IMR-90 (cell line): ENCODE measurements at regions not wholly inside any gene's neighbourhood (a gene's known extent, or its start where the extent isn't known, plus 50 kb on each side); places are given as distances from the start of the nearest gene placed in this dataset.

ENCODE experiments used
- ATAC-seq: fragments of 200-7000 bp; cut with Tn5 transposase; 2 replicates; pipeline ENCODE4 v1.9.1; 2020; ENCODE audit warnings: low read depth, mild to moderate bottlenecking, moderate library complexity
- BruUV-seq: library from RNA; stranded (reverse); fragments of 400-500 nt; replicated peaks from 2 replicates; lab custom pipeline; 2021; lab: Mats Ljungman, UMichigan
- CTCF ChIA-PET: fragments of 300-600 bp; formaldehyde crosslinking; extraction: SDS; loops from one replicate; lab custom pipeline; 2021; ENCODE audit warnings: antibody characterized with exemption; lab: Yijun Ruan, JAX
- POLR2A ChIA-PET: fragments of 300-600 bp; sonication (Branson Sonifier 250); formaldehyde crosslinking; loops from one replicate; lab custom pipeline; 2022; ENCODE audit warnings: antibody characterized with exemption; ENCODE audit not compliant: unreplicated experiment; lab: Charles Lee
- DNase-seq: peaks from one replicate; pipeline ENCODE4 v3.0.0; 2013
- H2AFZ ChIP-seq: replicated peaks from 2 replicates; pipeline ENCODE3; 2013; ENCODE audit warnings: low read length, mild to moderate bottlenecking; ENCODE audit not compliant: poor library complexity
- H2AK5ac ChIP-seq: 2 replicates; pipeline ENCODE4 v1.6.1; 2013; ENCODE audit warnings: low read depth, low read length, inconsistent platforms
- H2AK9ac ChIP-seq: replicated peaks from 2 replicates; pipeline ENCODE3; 2013; ENCODE audit warnings: mild to moderate bottlenecking, low read depth, low read length, moderate library complexity; ENCODE audit not compliant: poor library complexity
- H2BK120ac ChIP-seq: 2 replicates; pipeline ENCODE4 v1.6.1; 2013; ENCODE audit warnings: low read depth, low read length, inconsistent platforms
- H2BK15ac ChIP-seq: 3 replicates; pipeline ENCODE4 v1.6.1; 2013; ENCODE audit warnings: low read depth, low read length, inconsistent platforms
- H2BK20ac ChIP-seq: 2 replicates; pipeline ENCODE4 v1.6.1; 2013; ENCODE audit warnings: low read depth, mild to moderate bottlenecking, inconsistent platforms, low read length, moderate library complexity
- H2BK5ac ChIP-seq: 2 replicates; pipeline ENCODE4 v1.6.1; 2013; ENCODE audit warnings: mild to moderate bottlenecking, low read depth, low read length, inconsistent platforms; ENCODE audit not compliant: poor library complexity, severe bottlenecking
- H3K14ac ChIP-seq: replicated peaks from 2 replicates; pipeline ENCODE4 v1.6.1; 2013; ENCODE audit warnings: low read depth, low read length, inconsistent platforms
- H3K18ac ChIP-seq: 2 replicates; pipeline ENCODE4 v1.6.1; 2013; ENCODE audit warnings: low read depth, low read length, control low read depth
- H3K23ac ChIP-seq: 2 replicates; pipeline ENCODE4 v1.6.1; 2013; ENCODE audit warnings: low read depth, low read length, inconsistent platforms
- H3K27ac ChIP-seq: 2 replicates; pipeline ENCODE4 v1.5.1; 2013; ENCODE audit warnings: mild to moderate bottlenecking, control low read depth, low read length; ENCODE audit not compliant: insufficient read depth
- H3K27me3 ChIP-seq: 2 replicates; pipeline ENCODE4 v1.6.1; 2013; ENCODE audit warnings: low read length; ENCODE audit not compliant: control insufficient read depth, insufficient read depth
- H3K36me3 ChIP-seq: 2 replicates; pipeline ENCODE4 v1.6.1; 2013; ENCODE audit warnings: low read length, mixed read lengths; ENCODE audit not compliant: control insufficient read depth, insufficient read depth
- H3K4ac ChIP-seq: 2 replicates; pipeline ENCODE4 v1.6.1; 2013; ENCODE audit warnings: low read depth, low read length, inconsistent platforms
- H3K4me1 ChIP-seq: 2 replicates; pipeline ENCODE4 v1.6.1; 2013; ENCODE audit warnings: low read length, mixed read lengths; ENCODE audit not compliant: control insufficient read depth, insufficient read depth
- H3K4me2 ChIP-seq: 2 replicates; pipeline ENCODE4 v1.6.1; 2013; ENCODE audit warnings: low read depth, mild to moderate bottlenecking, control low read depth, low read length, moderate library complexity
- H3K4me3 ChIP-seq: 2 replicates; pipeline ENCODE4 v1.5.1; 2013; ENCODE audit warnings: low read depth, mild to moderate bottlenecking, control low read depth, low read length, moderate library complexity; ENCODE audit not compliant: insufficient read depth
- H3K56ac ChIP-seq: 2 replicates; pipeline ENCODE4 v1.6.1; 2013; ENCODE audit warnings: low read length, inconsistent platforms; ENCODE audit not compliant: insufficient read depth; ENCODE audit errors: extremely low read depth
- H3K79me1 ChIP-seq, 2 experiments: 2 replicates each; pipeline ENCODE4 v1.6.1; 2013; ENCODE audit warnings: low read length in 2 of 2, inconsistent platforms in 1 of 2, low read depth in 1 of 2
- H3K9ac ChIP-seq: 2 replicates; pipeline ENCODE4 v1.6.1; 2013; ENCODE audit warnings: low read depth, low read length, control low read depth
- H3K9me1 ChIP-seq: 2 replicates; pipeline ENCODE4 v1.6.1; 2013; ENCODE audit warnings: low read length, inconsistent platforms; ENCODE audit not compliant: insufficient read depth
- H3K9me3 ChIP-seq: 2 replicates; pipeline ENCODE4 v1.6.1; 2013; ENCODE audit warnings: low read length; ENCODE audit not compliant: control insufficient read depth, insufficient read depth
- H4K20me1 ChIP-seq: 2 replicates; pipeline ENCODE4 v1.6.1; 2013; ENCODE audit warnings: low read length, inconsistent platforms; ENCODE audit not compliant: insufficient read depth
- H4K5ac ChIP-seq: 2 replicates; pipeline ENCODE4 v1.6.1; 2013; ENCODE audit warnings: mild to moderate bottlenecking, low read depth, low read length, control low read depth
- H4K8ac ChIP-seq, 2 experiments: 2 replicates each; pipeline ENCODE4 v1.6.1; 2013; ENCODE audit warnings: low read depth in 2 of 2, low read length in 2 of 2, control low read depth in 1 of 2, inconsistent platforms in 1 of 2
- H4K91ac ChIP-seq: 2 replicates; pipeline ENCODE4 v1.6.1; 2013; ENCODE audit warnings: low read depth, low read length, inconsistent platforms; ENCODE audit not compliant: insufficient read depth
- BHLHE40 ChIP-seq: fragments of 150-350 bp; IDR thresholded peaks from 2 replicates; pipeline ENCODE4 v1.6.1; 2016; ENCODE audit warnings: mild to moderate bottlenecking, low read depth, low read length
- CEBPB ChIP-seq: IDR thresholded peaks from 2 replicates; pipeline ENCODE4 v1.6.1; 2012; ENCODE audit warnings: low read depth, low read length, improper control_type of control experiment
- CHD1 ChIP-seq: IDR thresholded peaks from 2 replicates; pipeline ENCODE4 v1.6.1; 2012; ENCODE audit warnings: low read depth, low read length, improper control_type of control experiment
- CTCF ChIP-seq: conservative IDR thresholded peaks from 2 replicates; pipeline ENCODE4 v1.5.1; 2012; ENCODE audit warnings: mild to moderate bottlenecking, low read depth, low read length, improper control_type of control experiment
- FOS ChIP-seq: fragments of 150-350 bp; IDR thresholded peaks from 2 replicates; pipeline ENCODE4 v1.6.1; 2016; ENCODE audit warnings: low read depth, low read length
- MAFK ChIP-seq: IDR thresholded peaks from 2 replicates; pipeline ENCODE4 v1.6.1; 2012; ENCODE audit warnings: low read depth, low read length, improper control_type of control experiment
- MAZ ChIP-seq: IDR thresholded peaks from 2 replicates; pipeline ENCODE4 v1.6.1; 2012; ENCODE audit warnings: low read depth, mild to moderate bottlenecking, low read length, improper control_type of control experiment, moderate library complexity, borderline replicate concordance
- MXI1 ChIP-seq: IDR thresholded peaks from 2 replicates; pipeline ENCODE4 v1.6.1; 2012; ENCODE audit warnings: low read depth, mild to moderate bottlenecking, low read length, moderate library complexity, borderline replicate concordance
- POLR2A ChIP-seq: IDR thresholded peaks from 2 replicates; pipeline ENCODE4 v1.6.1; 2012; ENCODE audit warnings: mild to moderate bottlenecking, low read depth, low read length
- RFX5 ChIP-seq: IDR thresholded peaks from 2 replicates; pipeline ENCODE4 v1.8.0; 2012; ENCODE audit warnings: low read depth, mild to moderate bottlenecking, low read length, moderate library complexity
- SMC3 ChIP-seq: fragments of 150-350 bp; IDR thresholded peaks from 2 replicates; pipeline ENCODE4 v1.6.1; 2016; ENCODE audit warnings: low read depth, mild to moderate bottlenecking, antibody characterized with exemption, low read length, moderate library complexity
- WGBS, 2 experiments: methylation state at CpG; one replicate each; pipeline versions ENCODE4 v1.1.5 to v1.1.7; 2013; ENCODE audit warnings: missing lambda C conversion rate in 2 of 2; ENCODE audit not compliant: insufficient read length in 1 of 2; ENCODE audit errors: extremely low coverage in 2 of 2; 5-methylcytosine and 5-hydroxymethylcytosine counted together
- dilution Hi-C: fragments of 300-500 bp; cut with HindIII; formaldehyde crosslinking; loops from one replicate; pipeline ENCODE4 v1.14.3; 2018; ENCODE audit warnings: low sequenced_read_pairs; ENCODE audit not compliant: unreplicated experiment
- in situ Hi-C: fragments of 300-500 bp; cut with MboI; formaldehyde crosslinking; loops from 3 replicates; pipeline ENCODE4 v1.14.3; 2019; ENCODE audit warnings: low sequenced_read_pairs, inconsistent platforms, mixed read lengths
- intact Hi-C: fragments of 100-400 bp; cut with micrococcal nuclease; formaldehyde crosslinking; loops from 2 replicates; pipeline ENCODE4 v1.10.0; 2022
- TF ChIP-seq, protein P1 (sequence below): fragments of 150-350 bp; IDR thresholded peaks from 2 replicates; pipeline ENCODE4 v1.6.1; 2017; ENCODE audit warnings: mild to moderate bottlenecking, antibody characterized with exemption, low read length, low read depth

GRCh38 chr9:6078382-6079105 lies 63.1 kb upstream of the RANBP6 start:
- Histone ChIP-seq H3K4me2 (no peak overlapping the region), H3K36me3 (no peaks in the 10 kb centered on the region), H2BK120ac (no peak overlapping the region), H3K4me3 (no peak overlapping the region), H3K23ac (no peak overlapping the region), H3K27ac (no peak overlapping the region), H4K5ac (no peak overlapping the region), H4K8ac (no peak overlapping the region; a peak in 1 of 4 replicates), H2AK5ac (no peak overlapping the region), H3K79me1 (no peaks in the 10 kb centered on the region), H3K9me3 (no peaks in the 10 kb centered on the region), H4K20me1 (no peaks in the 10 kb centered on the region), H3K27me3 (no peaks in the 10 kb centered on the region), H3K4me1 (no peaks in the 10 kb centered on the region), H3K9ac (no peak overlapping the region), H3K4ac (no peak overlapping the region), H2BK20ac (no peak overlapping the region), H3K14ac (no peak overlapping the region), H3K18ac (no peak overlapping the region), H2AFZ (no peak overlapping the region), H2BK15ac (no peak overlapping the region), H3K9me1 (no peaks in the 10 kb centered on the region), H3K56ac (no peak overlapping the region), H4K91ac (no peak overlapping the region), H2AK9ac (no peak overlapping the region), H2BK5ac (no peak overlapping the region)
- BruUV-seq = no TSS peak
- intact Hi-C loops = no loop called here
- dilution Hi-C loops = no loop called here
- WGBS, 2 experiments = 43% methylated on average over 4 of the region's 5 CpGs; no CpG with 5 or more reads in 1 of the 2 experiments
- DNase-seq (no peak), ATAC-seq (no peak)
- ChIA-PET POLR2A (no interaction called here), CTCF (interaction anchor here (0.5 kb wide), 1 partner anchor 203 kb away, joined by 5 read pairs; no protein-coding TSS in a partner anchor)
- no peak for TF ChIP-seq CEBPB
- no peak for TF ChIP-seq SMC3
- TF ChIP-seq MAFK = no peak
- TF ChIP-seq CHD1 = no peak
- TF ChIP-seq FOS = no peak
- TF ChIP-seq MAZ = no peak
- TF ChIP-seq CTCF = no peak
- no peak for TF ChIP-seq POLR2A
- TF ChIP-seq, protein P1, sequence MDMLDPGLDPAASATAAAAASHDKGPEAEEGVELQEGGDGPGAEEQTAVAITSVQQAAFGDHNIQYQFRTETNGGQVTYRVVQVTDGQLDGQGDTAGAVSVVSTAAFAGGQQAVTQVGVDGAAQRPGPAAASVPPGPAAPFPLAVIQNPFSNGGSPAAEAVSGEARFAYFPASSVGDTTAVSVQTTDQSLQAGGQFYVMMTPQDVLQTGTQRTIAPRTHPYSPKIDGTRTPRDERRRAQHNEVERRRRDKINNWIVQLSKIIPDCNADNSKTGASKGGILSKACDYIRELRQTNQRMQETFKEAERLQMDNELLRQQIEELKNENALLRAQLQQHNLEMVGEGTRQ = no peak
- no peak for TF ChIP-seq BHLHE40
- no peak for TF ChIP-seq RFX5
- no peak for TF ChIP-seq MXI1
- in situ Hi-C loops = no loop called here
